Upper lobe of right lung (tissue), 1 donor: ENCODE measurements at regions not wholly inside any gene's neighbourhood (a gene's known extent, or its start where the extent isn't known, plus 50 kb on each side); places are given as distances from the start of the nearest gene placed in this dataset.
A peak's percentile ranks its signal among the peaks of the same experiment; 100 is the strongest.

Source experiments
- ATAC-seq: fragments of 200-7000 bp; cut with Tn5 transposase; one replicate; pipeline ENCODE4 v1.9.1; 2020; ENCODE audit warnings: mild to moderate bottlenecking, moderate library complexity
- DNase-seq: peaks from one replicate; pipeline ENCODE4 v3.0.0-alpha.2; 2020
- H3K27ac ChIP-seq: fragments of 200-600 bp; one replicate; pipeline ENCODE4 v1.8.0; 2022
- H3K27me3 ChIP-seq: fragments of 200-600 bp; one replicate; pipeline ENCODE4 v1.8.0; 2022; ENCODE audit warnings: mild to moderate bottlenecking
- H3K36me3 ChIP-seq: fragments of 200-600 bp; one replicate; pipeline ENCODE4 v1.8.0; 2022
- H3K4me1 ChIP-seq: fragments of 200-600 bp; one replicate; pipeline ENCODE4 v1.8.0; 2022
- H3K4me3 ChIP-seq: fragments of 200-600 bp; one replicate; pipeline ENCODE4 v1.8.0; 2022; ENCODE audit warnings: mild to moderate bottlenecking
- H3K9me3 ChIP-seq: fragments of 200-600 bp; one replicate; pipeline ENCODE4 v1.8.0; 2022
- CTCF ChIP-seq: fragments of 200-600 bp; IDR thresholded peaks from one replicate; pipeline ENCODE4 v1.8.0; 2022; ENCODE audit warnings: antibody characterized with exemption
- intact Hi-C: fragments of 100-400 bp; cut with DNase I; formaldehyde crosslinking; loops from one replicate; pipeline ENCODE4 v1.11.0; 2022
- donor health status: DM: no; HTN: yes; CAD: no; lungs with severe emphysema.

- no peaks in the 10 kb centered on the region for H3K36me3 ChIP-seq
- H3K4me1 ChIP-seq = no peaks in the 10 kb centered on the region
- no peak overlapping the region for H3K27ac ChIP-seq
- intact Hi-C loops = no loop called here
- TF ChIP-seq CTCF = no peak
- H3K4me3 ChIP-seq = no peak overlapping the region
- H3K27me3 ChIP-seq = no peaks in the 10 kb centered on the region
- DNase-seq = peak; percentile 26
- no peaks in the 10 kb centered on the region for H3K9me3 ChIP-seq
- ATAC-seq = no peak
Observed at GRCh38 chr22:47600791-47601625, 838.6 kb downstream of the TBC1D22A start.

- intact Hi-C loops = no loop called here
- Histone ChIP-seq H3K4me3 (no peak overlapping the region), H3K4me1 (no peaks in the 10 kb centered on the region), H3K27ac (no peak overlapping the region), H3K9me3 (no peaks in the 10 kb centered on the region), H3K36me3 (no peaks in the 10 kb centered on the region), H3K27me3 (no peaks in the 10 kb centered on the region)
- DNase-seq (peak; percentile 36), ATAC-seq (peak; percentile 34)
- no peak for TF ChIP-seq CTCF
Observed at GRCh38 chr22:47600281-47600680, 837.8 kb downstream of the TBC1D22A start.

- TF ChIP-seq CTCF = no peak
- no peaks in the 10 kb centered on the region for H3K4me1 ChIP-seq
- DNase-seq (peak; percentile 27), ATAC-seq (no peak)
- H3K9me3 ChIP-seq = no peaks in the 10 kb centered on the region
- no peak overlapping the region for H3K4me3 ChIP-seq
- intact Hi-C loops = no loop called here
- no peak overlapping the region for H3K27ac ChIP-seq
- H3K36me3 ChIP-seq = no peaks in the 10 kb centered on the region
- H3K27me3 ChIP-seq = no peaks in the 10 kb centered on the region
Observed at GRCh38 chr22:47599753-47600152, 837.3 kb downstream of the TBC1D22A start.

- Histone ChIP-seq H3K9me3 (no peaks in the 10 kb centered on the region), H3K36me3 (no peaks in the 10 kb centered on the region), H3K4me1 (no peaks in the 10 kb centered on the region), H3K27ac (no peak overlapping the region), H3K4me3 (no peak overlapping the region), H3K27me3 (no peaks in the 10 kb centered on the region)
- peak; percentile 32 for DNase-seq
- TF ChIP-seq CTCF = no peak
- intact Hi-C loops = no loop called here
- no peak for ATAC-seq
Observed at GRCh38 chr22:47598864-47599263, 836.4 kb downstream of the TBC1D22A start.

- DNase-seq (peak; percentile 34), ATAC-seq (no peak)
- no peaks in the 10 kb centered on the region for H3K4me1 ChIP-seq
- H3K36me3 ChIP-seq = no peaks in the 10 kb centered on the region
- no peaks in the 10 kb centered on the region for H3K27me3 ChIP-seq
- H3K27ac ChIP-seq = no peak overlapping the region
- no peaks in the 10 kb centered on the region for H3K9me3 ChIP-seq
- intact Hi-C loops = no loop called here
- no peak overlapping the region for H3K4me3 ChIP-seq
- TF ChIP-seq CTCF = no peak
Observed at GRCh38 chr22:47597041-47597440, 834.6 kb downstream of the TBC1D22A start.
